ENCODE measurements at regions not wholly inside any gene's neighbourhood (a gene's known extent, or its start where the extent isn't known, plus 50 kb on each side); places are given as distances from the start of the nearest gene placed in this dataset.
"Not testable (repeated sequence)": the region's sequence is repeated elsewhere in the genome, so short reads cannot be mapped to it uniquely, and the experiment has no call there.

DNA sequence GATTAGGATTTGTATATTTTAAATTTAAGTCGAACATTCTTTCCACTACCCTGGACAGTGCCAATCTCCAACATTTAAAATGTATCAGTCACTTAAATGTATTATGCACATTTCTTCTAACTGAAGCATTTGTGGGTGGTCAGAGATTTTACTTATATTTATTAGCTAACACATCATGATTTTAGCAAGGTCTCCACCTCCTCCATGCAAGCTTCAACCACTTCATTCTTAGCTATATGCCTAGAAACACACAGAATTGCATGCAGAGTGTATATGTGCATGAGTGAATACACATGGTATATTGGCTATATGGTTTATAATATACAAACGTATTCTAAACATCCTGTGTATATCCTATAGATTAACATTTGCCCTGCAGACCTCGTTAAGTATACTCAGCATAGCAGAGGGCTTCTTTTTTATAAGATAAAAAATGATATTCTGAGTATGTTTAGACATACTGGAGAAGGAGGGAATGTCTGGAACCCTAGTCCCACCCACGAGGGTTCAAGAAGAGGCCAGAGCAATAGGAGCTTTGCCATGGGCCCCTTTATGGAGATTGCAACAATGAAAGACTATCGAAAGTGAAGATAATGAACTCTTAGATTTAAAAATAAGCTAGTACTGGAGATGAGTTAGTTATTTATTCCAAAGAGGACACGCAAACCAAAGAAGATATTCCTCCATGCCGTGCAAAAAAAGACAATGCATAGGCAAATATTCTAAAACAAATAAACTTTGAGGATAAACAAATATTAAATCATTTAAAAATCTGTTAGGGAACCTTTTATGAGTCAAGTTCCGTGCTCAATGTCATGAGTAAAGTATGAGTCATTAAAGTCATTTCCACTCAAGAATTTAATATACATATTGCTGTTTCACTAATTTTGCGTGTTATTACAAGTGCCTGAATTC, 480.4 kb downstream of the SIPA1L2 start:
- no peaks in the 10 kb centered on the region for H3K36me3 Mint-ChIP-seq

GRCh38 chr1:232147215-232147614, 482.7 kb downstream of the SIPA1L2 start:
- no peaks in the 10 kb centered on the region for H3K4me1 Mint-ChIP-seq
- H3K9me3 Mint-ChIP-seq: no peaks in the 10 kb centered on the region
- POLR2A ChIA-PET: no interaction called here
- H3K36me3 Mint-ChIP-seq: no peaks in the 10 kb centered on the region
- no peak overlapping the region for H3K27ac Mint-ChIP-seq
- H3K4me3 Mint-ChIP-seq: no peak overlapping the region
- ATAC-seq (no peak), DNase-seq (no peak)
- H3K27me3 Mint-ChIP-seq: peaks cover 4 to 10% (median 7%) of the 10 kb centered on the region in 5 donors

More for the DNA sequence above, 480.4 kb downstream of the SIPA1L2 start:
- no peaks in the 10 kb centered on the region for H3K9me3 Mint-ChIP-seq
- ATAC-seq (no peak), DNase-seq (no peak)
- no peaks in the 10 kb centered on the region for H3K4me1 Mint-ChIP-seq
- H3K27me3 Mint-ChIP-seq: peaks cover 4 to 19% (median 7%) of the 10 kb centered on the region in 5 donors
- H3K27ac Mint-ChIP-seq: no peak overlapping the region
- H3K4me3 Mint-ChIP-seq: no peak overlapping the region
- POLR2A ChIA-PET: no interaction called here

DNA sequence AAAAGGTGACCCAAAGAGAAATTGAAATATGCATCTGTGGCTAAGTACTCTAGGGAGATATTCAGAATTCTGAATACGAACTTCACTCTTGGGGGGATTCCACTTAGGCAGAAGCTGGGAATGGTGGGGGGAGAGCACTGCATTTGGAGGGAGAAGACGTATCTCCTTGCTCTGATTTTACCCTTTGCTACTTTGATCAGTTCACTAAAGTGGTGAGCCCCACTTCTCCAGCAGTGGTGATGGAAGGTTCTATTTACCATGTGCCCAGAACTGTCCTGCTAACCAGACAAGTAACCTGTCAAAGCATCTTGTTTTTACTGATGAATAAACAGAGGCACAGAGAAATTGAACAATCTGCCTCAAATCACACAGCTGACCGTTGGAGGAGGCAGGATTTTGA, 483.4 kb downstream of the SIPA1L2 start:
- POLR2A ChIA-PET: no interaction called here
- Mint-ChIP-seq H3K27ac (no peak overlapping the region), H3K4me1 (no peaks in the 10 kb centered on the region), H3K9me3 (peaks cover 0 to 2% (median 0%) of the 10 kb centered on the region in 9 donors), H3K36me3 (no peaks in the 10 kb centered on the region), H3K4me3 (no peak overlapping the region), H3K27me3 (peaks cover 4 to 10% (median 6%) of the 10 kb centered on the region in 5 donors)
- ATAC-seq (no peak), DNase-seq (no peak)

DNA sequence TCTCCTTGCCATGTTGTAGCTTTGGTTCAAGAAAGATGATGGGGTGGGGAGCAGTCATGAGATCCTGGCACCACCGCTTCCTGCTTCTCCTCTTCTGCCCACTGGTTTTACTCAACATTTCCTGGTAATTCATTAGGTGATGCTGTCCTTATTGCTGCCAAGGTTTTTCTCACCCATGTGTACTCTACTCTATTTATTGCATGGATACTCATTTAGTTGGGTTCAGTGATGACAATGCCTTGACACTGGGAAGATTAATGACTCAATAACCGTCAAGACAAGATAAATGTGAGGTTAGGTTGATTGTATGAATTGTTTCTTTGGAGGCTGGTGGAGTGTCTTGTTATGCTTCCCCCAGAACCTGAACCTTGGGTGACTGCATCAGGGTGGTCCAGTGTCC, 484.2 kb downstream of the SIPA1L2 start:
- H3K9me3 Mint-ChIP-seq: peaks cover 0 to 5% (median 2%) of the 10 kb centered on the region in 9 donors
- POLR2A ChIA-PET: no interaction called here

GRCh38 chr1:232144696-232145230, 485.2 kb downstream of the SIPA1L2 start:
- H3K27me3 Mint-ChIP-seq: peaks cover 2 to 9% (median 3%) of the 10 kb centered on the region in 5 donors
- no peak for ATAC-seq
- peaks cover 0 to 13% (median 4%) of the 10 kb centered on the region in 9 donors for H3K9me3 Mint-ChIP-seq
- no peak overlapping the region for H3K27ac Mint-ChIP-seq
- no peaks in the 10 kb centered on the region for H3K4me1 Mint-ChIP-seq
- no peak for DNase-seq
- POLR2A ChIA-PET: no interaction called here
- H3K36me3 Mint-ChIP-seq: peaks cover 0 to 6% (median 5%) of the 10 kb centered on the region in 3 donors
- H3K4me3 Mint-ChIP-seq: no peak overlapping the region

More for the DNA sequence above, 484.2 kb downstream of the SIPA1L2 start:
- no peak overlapping the region for H3K4me3 Mint-ChIP-seq
- no peak overlapping the region for H3K27ac Mint-ChIP-seq
- peaks cover 0 to 9% (median 2%) of the 10 kb centered on the region in 5 donors for H3K27me3 Mint-ChIP-seq
- DNase-seq (no peak), ATAC-seq (no peak)
- no peaks in the 10 kb centered on the region for H3K4me1 Mint-ChIP-seq
- peaks cover 0 to 2% (median 1%) of the 10 kb centered on the region in 3 donors for H3K36me3 Mint-ChIP-seq

DNA sequence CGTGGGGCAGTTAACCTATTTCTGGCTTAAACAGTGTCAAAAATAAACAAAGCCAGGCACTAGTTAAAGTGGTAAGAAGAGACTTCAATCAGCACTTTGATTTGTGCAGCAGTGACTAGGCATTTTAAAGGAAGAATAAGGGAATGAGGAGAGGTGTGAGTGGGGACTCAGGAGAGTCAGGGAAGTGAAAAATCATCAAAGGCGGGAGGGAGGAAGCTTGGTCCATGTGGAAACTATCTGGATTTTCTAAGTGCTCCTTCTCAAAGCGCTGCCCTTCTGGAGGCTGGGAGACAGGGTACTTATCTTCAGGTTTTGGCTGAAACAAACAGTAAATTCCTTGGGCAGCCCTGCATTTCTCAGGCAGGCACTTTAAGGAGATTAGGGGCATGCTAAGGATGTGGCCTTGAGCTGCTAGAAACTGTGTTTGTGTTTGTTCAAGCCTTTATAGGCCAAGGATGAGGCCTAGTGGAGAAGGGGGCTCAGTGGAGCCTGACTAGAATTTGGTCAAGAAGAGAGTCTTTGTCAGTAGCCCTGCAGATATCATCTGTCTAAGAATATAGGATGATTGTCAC, 486.5 kb downstream of the SIPA1L2 start:
- POLR2A ChIA-PET: no interaction called here
- DNase-seq (no peak), ATAC-seq (no peak)
- Mint-ChIP-seq H3K4me3 (no peak overlapping the region), H3K4me1 (no peaks in the 10 kb centered on the region), H3K36me3 (peaks cover 0 to 6% (median 5%) of the 10 kb centered on the region in 3 donors), H3K27me3 (peaks cover 2 to 16% (median 5%) of the 10 kb centered on the region in 5 donors), H3K9me3 (peaks cover 0 to 19% (median 4%) of the 10 kb centered on the region in 9 donors), H3K27ac (no peak overlapping the region)

- Mint-ChIP-seq H3K4me3 (no peak overlapping the region), H3K9me3 (peaks cover 0 to 19% (median 4%) of the 10 kb centered on the region in 9 donors), H3K4me1 (no peaks in the 10 kb centered on the region), H3K36me3 (peaks cover 0 to 6% (median 5%) of the 10 kb centered on the region in 3 donors), H3K27me3 (peaks cover 0 to 9% (median 5%) of the 10 kb centered on the region in 5 donors), H3K27ac (no peak overlapping the region)
- ATAC-seq (no peak), DNase-seq (no peak)
- POLR2A ChIA-PET: no interaction called here
Measured at GRCh38 chr1:232142403-232143314, 487.3 kb downstream of the SIPA1L2 start.

DNA sequence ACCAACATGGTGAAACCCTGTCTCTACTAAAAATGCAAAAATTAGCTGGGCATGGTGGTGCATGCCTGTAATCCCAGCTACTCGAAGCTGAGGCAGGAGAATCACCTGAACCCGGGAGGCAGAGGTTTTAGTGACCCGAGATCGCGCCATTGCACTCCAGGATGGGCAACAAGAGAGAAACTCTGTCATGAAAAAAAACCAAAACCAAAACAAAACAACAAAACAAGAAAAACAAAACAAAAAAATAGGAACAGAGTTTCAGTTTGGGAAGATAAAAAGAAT, 488.8 kb downstream of the SIPA1L2 start:
- DNase-seq, POLR2A ChIA-PET, H3K27ac Mint-ChIP-seq, H3K4me3 Mint-ChIP-seq, H3K4me1 Mint-ChIP-seq, ATAC-seq, H3K36me3 Mint-ChIP-seq: not testable (repeated sequence)
- peaks cover 0 to 19% (median 4%) of the 10 kb centered on the region in 9 donors for H3K9me3 Mint-ChIP-seq
- H3K27me3 Mint-ChIP-seq: peaks cover under 1 to 14% (median 5%) of the 10 kb centered on the region in 5 donors

DNA sequence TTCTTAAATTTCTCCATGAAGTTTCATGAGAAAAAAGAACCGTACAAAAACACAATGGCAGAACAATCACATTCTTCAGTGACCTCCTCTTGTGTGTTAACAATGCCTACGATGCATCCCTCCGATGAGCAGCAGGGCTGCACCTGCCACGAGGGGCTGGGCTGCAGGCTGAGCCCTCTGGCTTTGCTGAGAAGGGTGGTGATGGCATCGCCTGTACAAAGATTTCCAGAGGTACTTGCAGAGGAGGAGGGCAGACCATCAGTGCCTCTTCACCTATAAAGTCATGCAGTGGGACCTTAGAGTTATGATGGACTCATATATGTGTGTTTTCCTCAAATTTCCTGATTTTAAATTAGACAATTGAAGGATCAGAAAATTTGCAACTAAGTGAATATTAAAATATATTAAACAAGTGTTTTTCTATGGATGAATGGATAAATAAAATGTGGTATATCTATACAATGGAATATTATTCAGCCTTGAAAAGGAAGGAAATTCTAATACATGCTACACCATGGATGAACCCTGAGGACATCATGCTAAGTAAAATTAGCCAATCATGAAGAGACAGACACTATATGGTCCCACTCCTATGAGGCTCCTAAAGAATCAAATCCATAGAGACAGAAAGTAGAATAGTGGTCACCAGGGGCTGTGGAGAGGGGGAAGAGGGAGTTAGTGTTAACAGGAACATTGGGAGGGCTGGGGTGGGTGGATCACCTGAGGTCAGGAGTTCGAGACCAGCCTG, 489.3 kb downstream of the SIPA1L2 start:
- H3K9me3 Mint-ChIP-seq: peaks cover 0 to 19% (median 4%) of the 10 kb centered on the region in 9 donors
- ATAC-seq (no peak), DNase-seq (no peak)
- H3K4me3 Mint-ChIP-seq: no peak overlapping the region
- peaks cover 0 to 6% (median 5%) of the 10 kb centered on the region in 3 donors for H3K36me3 Mint-ChIP-seq
- peaks cover 2 to 19% (median 5%) of the 10 kb centered on the region in 5 donors for H3K27me3 Mint-ChIP-seq
- no peak overlapping the region for H3K27ac Mint-ChIP-seq
- POLR2A ChIA-PET: no interaction called here
- peaks cover 0 to 5% (median 0%) of the 10 kb centered on the region in 4 donors for H3K4me1 Mint-ChIP-seq

GRCh38 chr1:232139444-232139843, 490.5 kb downstream of the SIPA1L2 start:
- H3K9me3 Mint-ChIP-seq: peaks cover 0 to 19% (median 4%) of the 10 kb centered on the region in 9 donors
- no peak overlapping the region for H3K4me3 Mint-ChIP-seq
- H3K36me3 Mint-ChIP-seq: peaks cover 0 to 6% (median 5%) of the 10 kb centered on the region in 3 donors
- ATAC-seq: no peak
- H3K4me1 Mint-ChIP-seq: peaks cover 0 to 5% (median 0%) of the 10 kb centered on the region in 4 donors
- DNase-seq: no peak
- H3K27ac Mint-ChIP-seq: no peak overlapping the region
- peaks cover 2 to 19% (median 5%) of the 10 kb centered on the region in 5 donors for H3K27me3 Mint-ChIP-seq
- POLR2A ChIA-PET: no interaction called here

- Mint-ChIP-seq H3K36me3 (peaks cover 0 to 6% (median 5%) of the 10 kb centered on the region in 3 donors), H3K27me3 (peaks cover 2 to 19% (median 5%) of the 10 kb centered on the region in 5 donors), H3K27ac (no peak overlapping the region), H3K4me3 (no peak overlapping the region), H3K9me3 (peaks cover 0 to 19% (median 4%) of the 10 kb centered on the region in 9 donors), H3K4me1 (peaks cover 0 to 5% (median 0%) of the 10 kb centered on the region in 4 donors)
- POLR2A ChIA-PET: no interaction called here
- ATAC-seq: no peak
- DNase-seq: no peak
Measured at GRCh38 chr1:232138044-232138443, 491.9 kb downstream of the SIPA1L2 start.

DNA sequence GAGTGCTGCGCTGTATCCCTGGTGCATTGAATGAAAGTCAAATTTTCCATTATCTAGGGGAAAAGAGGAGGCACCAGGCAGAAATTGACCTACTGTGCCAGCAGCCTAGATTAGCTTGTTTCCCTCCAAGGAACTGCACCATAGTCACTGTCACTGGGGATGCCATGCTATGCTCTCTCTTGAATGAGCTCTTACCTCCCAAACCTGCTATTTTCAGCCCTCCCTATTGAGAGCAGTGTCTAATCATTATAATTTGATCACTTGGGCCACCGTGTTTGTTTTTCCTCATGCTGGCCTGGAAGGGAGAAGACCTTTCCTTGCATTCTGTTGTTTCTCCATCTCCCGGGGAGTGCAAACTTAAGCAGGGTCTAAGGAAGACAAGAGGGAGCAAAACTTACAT, 492.9 kb downstream of the SIPA1L2 start:
- peaks cover 2 to 19% (median 7%) of the 10 kb centered on the region in 5 donors for H3K27me3 Mint-ChIP-seq
- peaks cover 0 to 19% (median 4%) of the 10 kb centered on the region in 9 donors for H3K9me3 Mint-ChIP-seq
- peaks cover 0 to 5% (median 0%) of the 10 kb centered on the region in 4 donors for H3K4me1 Mint-ChIP-seq
- H3K36me3 Mint-ChIP-seq: peaks cover 0 to 6% (median 5%) of the 10 kb centered on the region in 3 donors
- no peak for ATAC-seq
- H3K27ac Mint-ChIP-seq: no peak overlapping the region
- no peak overlapping the region for H3K4me3 Mint-ChIP-seq
- no peak for DNase-seq
- POLR2A ChIA-PET: no interaction called here
